ENCODE measurements at regions not wholly inside any gene's neighbourhood (a gene's known extent, or its start where the extent isn't known, plus 50 kb on each side); places are given as distances from the start of the nearest gene placed in this dataset.
"Not testable (repeated sequence)": the region's sequence is repeated elsewhere in the genome, so short reads cannot be mapped to it uniquely, and the experiment has no call there.

DNA sequence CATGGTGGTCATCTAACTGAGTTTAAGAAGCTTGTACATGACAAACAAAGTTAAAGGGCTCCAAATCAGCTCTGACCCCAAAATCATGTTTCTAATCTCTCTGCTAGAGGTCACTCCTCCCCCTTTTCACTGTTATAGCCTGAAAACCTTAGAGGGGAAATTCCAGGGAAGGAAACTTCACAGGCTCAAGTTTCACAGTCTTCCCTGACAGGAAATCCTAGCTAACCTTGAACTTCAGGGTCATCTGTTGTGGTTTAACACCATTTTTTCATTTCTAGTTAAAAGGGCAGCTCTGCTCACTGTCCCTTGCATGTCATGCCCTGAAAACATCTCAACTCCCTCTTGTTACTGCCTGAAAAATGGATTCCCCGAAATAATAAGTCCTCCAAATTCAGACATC is 104.4 kb upstream of the BMP2 start:
- no peak for DNase-seq (ENCODE audit: insufficient read length, low spot score)
- FAIRE-seq: no peak

GRCh38 chr20:6662309-6662708 is 105.2 kb upstream of the BMP2 start:
- no peak for DNase-seq (ENCODE audit: insufficient read length, low spot score)
- FAIRE-seq: no peak

DNA sequence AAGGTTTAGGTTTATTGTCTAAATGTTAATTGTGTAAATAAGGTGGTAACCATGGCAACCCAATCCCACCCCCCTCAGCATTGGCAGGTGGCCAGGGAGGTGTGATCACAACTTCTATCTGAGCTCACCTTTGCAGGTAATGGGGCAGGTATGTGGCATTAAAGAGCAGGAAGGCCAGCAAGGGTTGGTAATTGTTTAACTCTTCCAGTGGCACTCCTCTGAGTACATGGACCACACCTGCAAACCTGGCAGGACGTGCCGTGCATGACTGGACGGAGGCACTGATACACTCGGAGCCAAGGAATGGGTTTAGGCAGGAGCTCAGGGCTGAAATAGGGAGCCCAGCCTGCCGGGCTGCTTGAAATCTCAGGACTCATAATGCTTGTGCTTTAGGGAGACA is 107.0 kb upstream of the BMP2 start:
- FAIRE-seq (no peak), DNase-seq (ENCODE audit: insufficient read length, low spot score) (no peak)

- FAIRE-seq: not testable (repeated sequence)
Observed at GRCh38 chr20:6658909-6659308, 108.6 kb upstream of the BMP2 start.

GRCh38 chr20:6657904-6658303 is 109.6 kb upstream of the BMP2 start:
- DNase-seq (ENCODE audit: insufficient read length, low spot score) (no peak), FAIRE-seq (no peak)

More at GRCh38 chr20:6658909-6659308, 108.6 kb upstream of the BMP2 start:
- DNase-seq (ENCODE audit: insufficient read length, low spot score): not testable (repeated sequence)

DNA sequence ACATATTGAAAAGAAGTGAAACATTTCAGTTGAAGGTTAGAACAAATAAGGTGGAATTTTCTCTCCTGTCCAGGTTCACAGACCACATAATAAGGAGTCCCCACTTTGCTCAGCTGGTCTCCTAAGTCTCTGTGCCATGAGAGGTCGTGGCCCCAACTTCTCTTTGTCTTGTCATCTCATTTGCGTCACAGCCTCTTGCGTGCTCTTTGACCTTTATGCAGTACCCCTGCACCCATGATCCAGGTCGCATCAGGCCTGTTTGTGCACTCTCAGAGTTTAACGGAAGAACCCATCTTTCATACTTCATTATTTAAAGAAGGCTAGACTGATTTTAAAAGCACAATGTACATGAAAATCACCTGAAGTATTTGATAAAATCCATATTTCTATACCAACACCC is 110.4 kb upstream of the BMP2 start:
- no peak for FAIRE-seq
- no peak for DNase-seq (ENCODE audit: insufficient read length, low spot score)

- no peak for DNase-seq (ENCODE audit: insufficient read length, low spot score)
- no peak for FAIRE-seq
Observed at GRCh38 chr20:6654513-6655252, 112.8 kb upstream of the BMP2 start.

DNA sequence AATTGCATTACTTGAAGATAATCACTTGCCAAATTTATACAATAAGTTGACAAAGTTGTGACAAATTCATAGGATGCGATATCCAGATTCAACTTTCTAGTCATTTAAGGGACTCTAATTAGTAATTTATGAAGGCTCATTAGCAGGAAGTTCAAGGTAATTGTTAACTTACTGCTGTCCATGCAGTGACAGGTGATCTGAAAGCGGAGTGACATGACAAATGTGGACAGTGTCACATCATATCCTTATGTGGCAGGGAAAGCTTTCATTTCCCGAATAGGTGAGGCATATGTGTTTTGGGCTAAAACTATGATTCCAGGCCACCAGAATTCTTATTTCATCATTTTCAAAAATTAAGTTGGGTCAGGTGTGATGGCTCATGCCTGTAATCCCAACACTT is 115.9 kb upstream of the BMP2 start:
- no peak for DNase-seq (ENCODE audit: insufficient read length, low spot score)
- no peak for FAIRE-seq

- no peak for FAIRE-seq
- DNase-seq (ENCODE audit: insufficient read length, low spot score): no peak
Observed at GRCh38 chr20:6651016-6651415, 116.5 kb upstream of the BMP2 start.

DNA sequence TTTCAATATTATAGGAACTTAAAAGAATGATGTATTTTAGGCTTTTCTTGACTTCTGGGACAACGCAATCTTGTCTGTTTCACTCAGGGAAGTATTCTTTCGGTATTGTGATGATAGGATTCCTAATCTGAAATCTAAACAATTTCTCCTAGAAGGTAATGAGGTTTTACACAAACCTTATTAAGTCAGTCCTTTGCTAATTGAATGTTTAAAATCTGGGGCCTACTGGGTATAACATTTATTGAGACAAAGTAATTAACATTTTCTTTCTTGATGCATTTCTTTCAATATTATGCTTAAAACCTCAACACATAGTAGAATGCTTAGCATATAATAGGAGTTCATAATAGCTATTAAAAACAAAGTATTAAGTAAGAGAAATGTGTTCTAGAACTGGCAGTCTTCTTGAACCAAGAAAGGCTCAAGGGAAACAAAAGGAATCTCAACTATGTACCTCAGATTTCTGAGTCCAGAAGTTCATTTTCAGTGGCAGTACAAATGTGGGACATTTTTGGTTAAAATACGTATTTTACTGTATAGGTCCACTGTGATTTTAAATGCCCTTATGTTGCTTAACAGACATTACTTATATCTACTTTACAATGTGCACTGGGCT is 121.4 kb upstream of the BMP2 start:
- FAIRE-seq (no peak), DNase-seq (ENCODE audit: insufficient read length, low spot score) (no peak)

GRCh38 chr20:6644813-6645628 is 122.5 kb upstream of the BMP2 start:
- FAIRE-seq: no peak
- DNase-seq (ENCODE audit: insufficient read length, low spot score): no peak

- FAIRE-seq (no peak), DNase-seq (ENCODE audit: insufficient read length, low spot score) (no peak)
Observed at GRCh38 chr20:6641012-6641411, 126.5 kb upstream of the BMP2 start.

- FAIRE-seq (no peak), DNase-seq (ENCODE audit: insufficient read length, low spot score) (no peak)
Observed at GRCh38 chr20:6637160-6637579, 130.3 kb upstream of the BMP2 start.

DNA sequence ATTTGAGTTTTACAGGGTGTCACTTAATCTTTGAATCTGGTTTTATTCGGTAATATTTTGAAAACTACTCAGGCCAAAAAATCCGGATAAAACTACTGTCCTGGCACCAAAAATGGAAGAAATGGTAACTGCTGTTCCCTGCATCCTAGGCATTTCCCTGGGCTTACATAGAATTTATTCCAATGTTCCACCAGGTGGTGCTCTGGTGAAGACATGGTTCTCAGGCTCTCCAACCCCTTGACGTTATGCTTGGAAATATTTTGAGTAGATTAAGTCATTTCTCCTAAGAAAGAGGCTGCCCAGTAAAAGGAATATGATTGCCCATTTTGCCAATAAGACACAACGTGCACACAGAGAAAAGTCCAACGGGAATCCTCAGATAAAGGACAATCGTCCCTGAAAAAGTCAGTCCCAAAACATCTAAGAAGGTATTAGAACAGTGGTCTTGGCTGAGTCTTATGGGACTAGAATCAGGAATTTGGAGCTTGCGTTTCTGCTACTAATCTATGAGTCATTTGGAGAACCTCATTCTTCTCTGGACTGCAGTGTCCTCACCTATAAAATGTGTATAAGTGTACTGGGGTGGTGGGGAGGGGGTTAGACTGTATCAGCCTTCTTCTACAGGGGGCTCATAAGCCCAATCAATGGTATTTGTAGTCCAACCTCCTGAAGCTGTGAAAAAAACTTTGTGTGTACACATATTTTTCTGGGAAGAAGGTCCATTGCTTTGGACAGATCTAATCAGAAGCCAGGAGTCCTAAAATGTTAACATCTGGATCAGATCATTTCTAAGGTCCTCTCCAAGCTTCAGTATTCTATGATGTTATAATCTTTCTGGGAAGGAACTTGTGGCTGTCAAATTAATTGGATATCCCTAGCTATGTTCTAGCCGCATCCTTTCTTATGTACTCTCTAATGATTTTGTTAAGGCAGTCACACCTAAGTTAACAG is 131.0 kb upstream of the BMP2 start:
- FAIRE-seq (no peak), DNase-seq (ENCODE audit: insufficient read length, low spot score) (no peak)

- DNase-seq (ENCODE audit: insufficient read length, low spot score): no peak
- FAIRE-seq: no peak
Observed at GRCh38 chr20:6635034-6635736, 132.3 kb upstream of the BMP2 start.

- FAIRE-seq (no peak), DNase-seq (ENCODE audit: insufficient read length, low spot score) (no peak)
Observed at GRCh38 chr20:6632187-6632586, 135.3 kb upstream of the BMP2 start.

- FAIRE-seq: no peak
- DNase-seq (ENCODE audit: insufficient read length, low spot score): no peak
Observed at GRCh38 chr20:6630514-6630913, 137.0 kb upstream of the BMP2 start.

- DNase-seq (ENCODE audit: insufficient read length, low spot score) (no peak), FAIRE-seq (no peak)
Observed at GRCh38 chr20:6629564-6629963, 137.9 kb upstream of the BMP2 start.

DNA sequence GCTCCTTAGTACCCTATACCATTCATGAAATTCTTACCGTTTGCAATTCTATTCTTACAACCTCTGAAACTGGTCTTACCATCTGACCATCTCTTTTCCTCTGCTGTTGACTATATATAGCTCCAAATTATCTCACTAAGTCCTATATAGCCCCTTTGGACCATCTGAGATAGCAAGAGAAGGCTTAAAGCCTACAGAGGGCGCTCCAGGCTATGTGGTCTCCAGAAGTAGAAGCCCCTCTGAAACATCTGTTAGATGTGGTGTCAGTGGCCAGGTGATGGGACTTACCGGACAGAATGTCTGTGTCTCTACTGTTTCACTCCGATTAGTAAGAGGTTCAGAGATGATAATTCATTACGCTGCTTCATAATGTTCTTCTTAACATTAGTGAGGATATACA is 140.7 kb upstream of the BMP2 start:
- no peak for DNase-seq (ENCODE audit: insufficient read length, low spot score)
- FAIRE-seq: no peak

DNA sequence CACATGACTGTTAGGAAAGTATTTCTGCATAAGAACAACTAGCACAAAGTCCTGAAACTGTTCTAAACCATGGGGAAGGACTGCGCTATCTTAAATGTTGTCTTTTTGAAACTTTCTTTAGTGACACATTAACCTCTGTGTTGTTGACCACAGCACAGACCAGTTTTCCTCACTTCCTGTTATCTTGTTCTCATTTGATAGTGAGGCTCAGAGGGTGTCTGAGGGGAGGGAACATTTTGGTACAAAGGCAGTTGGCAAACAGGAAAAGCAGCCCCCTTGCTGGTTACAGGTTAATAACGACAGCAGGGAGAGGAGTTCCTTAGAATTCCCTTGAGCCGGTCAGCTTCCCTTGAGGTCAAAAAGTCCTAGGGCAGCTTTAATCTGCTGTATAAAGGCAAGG is 143.5 kb upstream of the BMP2 start:
- FAIRE-seq (no peak), DNase-seq (ENCODE audit: insufficient read length, low spot score) (no peak)

Measured in HTR-8/SVneo (cell line).